GM23248 (cell line): ENCODE measurements at regions not wholly inside any gene's neighbourhood (a gene's known extent, or its start where the extent isn't known, plus 50 kb on each side); places are given as distances from the start of the nearest gene placed in this dataset.
A peak's percentile ranks its signal among the peaks of the same experiment; 100 is the strongest.
"Not testable (repeated sequence)": the region's sequence is repeated elsewhere in the genome, so short reads cannot be mapped to it uniquely, and the experiment has no call there.

Experiments used
- DNase-seq: peaks from one replicate; pipeline ENCODE4 v3.0.0-alpha.2; 2015
- H2AFZ ChIP-seq: fragments of 200-600 bp; sonication (generic); 2 replicates; pipeline ENCODE4 v1.6.1; 2016; ENCODE audit warnings: antibody characterized with exemption
- H3F3A ChIP-seq: fragments of 200-600 bp; sonication (generic); 2 replicates; pipeline ENCODE4 v1.6.1; 2016; ENCODE audit warnings: mild to moderate bottlenecking, antibody characterized with exemption, mixed run types; ENCODE audit not compliant: insufficient read depth
- H3K27ac ChIP-seq: fragments of 200-600 bp; sonication (generic); 2 replicates; pipeline ENCODE4 v1.5.1; 2016; ENCODE audit warnings: mild to moderate bottlenecking
- H3K27me3 ChIP-seq: fragments of 200-600 bp; sonication (generic); replicated peaks from 2 replicates; pipeline ENCODE4 v1.6.1; 2016; ENCODE audit warnings: mild to moderate bottlenecking; ENCODE audit not compliant: insufficient read depth
- H3K36me3 ChIP-seq: fragments of 200-600 bp; sonication (generic); 2 replicates; pipeline ENCODE4 v1.6.1; 2016; ENCODE audit warnings: low read depth, mild to moderate bottlenecking
- H3K4me1 ChIP-seq: fragments of 200-600 bp; sonication (generic); 2 replicates; pipeline ENCODE4 v1.6.1; 2016; ENCODE audit warnings: mild to moderate bottlenecking; ENCODE audit not compliant: insufficient read depth
- H3K4me2 ChIP-seq: fragments of 200-600 bp; sonication (generic); one replicate; pipeline ENCODE4 v1.6.1; 2016; ENCODE audit warnings: mild to moderate bottlenecking; ENCODE audit not compliant: unreplicated experiment
- H3K4me3 ChIP-seq: fragments of 200-600 bp; sonication (generic); 2 replicates; pipeline ENCODE4 v1.5.1; 2016; ENCODE audit warnings: mild to moderate bottlenecking
- H3K79me2 ChIP-seq: fragments of 200-600 bp; sonication (generic); 2 replicates; pipeline ENCODE4 v1.6.1; 2016; ENCODE audit warnings: mild to moderate bottlenecking; ENCODE audit not compliant: insufficient read depth
- H3K9ac ChIP-seq: fragments of 200-600 bp; sonication (generic); 2 replicates; pipeline ENCODE4 v1.6.1; 2016; ENCODE audit warnings: mild to moderate bottlenecking
- H3K9me2 ChIP-seq: fragments of 200-600 bp; sonication (generic); 2 replicates; pipeline ENCODE4 v1.6.1; 2016; ENCODE audit warnings: mixed run types, mild to moderate bottlenecking, moderate library complexity; ENCODE audit not compliant: insufficient read depth
- H3K9me3 ChIP-seq: fragments of 200-600 bp; sonication (generic); one replicate; pipeline ENCODE4 v1.6.1; 2017; ENCODE audit warnings: low read depth
- H4K20me1 ChIP-seq: fragments of 200-600 bp; sonication (generic); 2 replicates; pipeline ENCODE4 v1.6.0; 2016; ENCODE audit not compliant: insufficient read depth
- WGBS, 2 experiments: methylation state at CpG; one replicate each; pipeline ENCODE4 v1.1.6; 2015 to 2017; ENCODE audit warnings: low lambda C conversion rate in 2 of 2, low coverage in 1 of 2; ENCODE audit errors: missing lambda C conversion rate in 2 of 2; 5-methylcytosine and 5-hydroxymethylcytosine counted together
- in situ Hi-C: fragments of 300-500 bp; cut with MboI; formaldehyde crosslinking; loops from 2 replicates; pipeline ENCODE4 v1.15.0; 2020

GRCh38 chr9:63326665-63327064 lies 1958.3 kb downstream of the FOXD4L5 start:
- H3K36me3 ChIP-seq, H2AFZ ChIP-seq, H3K27me3 ChIP-seq, in situ Hi-C loops, H3K4me2 ChIP-seq, H3K4me3 ChIP-seq, H3K9me2 ChIP-seq, H3K9ac ChIP-seq, H4K20me1 ChIP-seq, H3K4me1 ChIP-seq, H3K27ac ChIP-seq, H3K9me3 ChIP-seq, H3K79me2 ChIP-seq, DNase-seq, H3F3A ChIP-seq: not testable (repeated sequence)
- 81 to 86% methylated on average over 8 to 9 of the region's 9 CpGs for WGBS, 2 experiments

GRCh38 chr9:63325696-63326095 lies 1959.3 kb downstream of the FOXD4L5 start:
- H2AFZ ChIP-seq, H3K9ac ChIP-seq, H3K9me2 ChIP-seq, H3K4me2 ChIP-seq, H3F3A ChIP-seq, H4K20me1 ChIP-seq, H3K4me3 ChIP-seq, H3K27ac ChIP-seq, H3K4me1 ChIP-seq, in situ Hi-C loops, H3K9me3 ChIP-seq, H3K36me3 ChIP-seq, H3K79me2 ChIP-seq, H3K27me3 ChIP-seq: not testable (repeated sequence)
- WGBS, 2 experiments: 38 to 46% methylated on average over 5 of the region's 5 CpGs
- DNase-seq: peak; percentile 10

GRCh38 chr9:63318093-63318492 lies 1966.9 kb downstream of the FOXD4L5 start:
- H3K9me2 ChIP-seq: not testable (repeated sequence)

GRCh38 chr9:63315387-63315786 lies 1969.6 kb downstream of the FOXD4L5 start:
- H3F3A ChIP-seq, H3K36me3 ChIP-seq, H3K9ac ChIP-seq, H3K9me3 ChIP-seq, H4K20me1 ChIP-seq, H3K27ac ChIP-seq, H3K4me3 ChIP-seq, H3K9me2 ChIP-seq, H3K4me2 ChIP-seq, H3K27me3 ChIP-seq, DNase-seq, H3K79me2 ChIP-seq, H2AFZ ChIP-seq, in situ Hi-C loops, H3K4me1 ChIP-seq: not testable (repeated sequence)
- 54 to 67% methylated on average over 6 to 7 of the region's 8 CpGs for WGBS, 2 experiments

More at GRCh38 chr9:63318093-63318492, 1966.9 kb downstream of the FOXD4L5 start:
- 83 to 88% methylated on average over 10 of the region's 11 CpGs for WGBS, 2 experiments
- H3K9me3 ChIP-seq, H3K4me1 ChIP-seq, H3K27me3 ChIP-seq, H2AFZ ChIP-seq, H3K9ac ChIP-seq, H3K4me2 ChIP-seq, H3K36me3 ChIP-seq, H3K27ac ChIP-seq, H4K20me1 ChIP-seq, DNase-seq, in situ Hi-C loops, H3K79me2 ChIP-seq, H3K4me3 ChIP-seq, H3F3A ChIP-seq: not testable (repeated sequence)

- H3K4me2 ChIP-seq, H3K9me2 ChIP-seq, H3K27me3 ChIP-seq, H3K79me2 ChIP-seq, H3F3A ChIP-seq, H3K36me3 ChIP-seq, H3K9ac ChIP-seq, H3K4me1 ChIP-seq, H3K4me3 ChIP-seq, DNase-seq, H2AFZ ChIP-seq, H4K20me1 ChIP-seq, H3K27ac ChIP-seq, in situ Hi-C loops, H3K9me3 ChIP-seq: not testable (repeated sequence)
- 84 to 86% methylated on average over 10 to 11 of the region's 14 CpGs for WGBS, 2 experiments
Measured at GRCh38 chr9:63296848-63297247, 1988.2 kb downstream of the FOXD4L5 start.

GRCh38 chr9:63296366-63296765 lies 1988.6 kb downstream of the FOXD4L5 start:
- H3K79me2 ChIP-seq, in situ Hi-C loops, H2AFZ ChIP-seq, H3K27ac ChIP-seq, H3K9me3 ChIP-seq, H3K36me3 ChIP-seq, H3K4me3 ChIP-seq, H3K9me2 ChIP-seq, DNase-seq, H3K4me2 ChIP-seq, H3K9ac ChIP-seq, H3K4me1 ChIP-seq, H4K20me1 ChIP-seq, H3F3A ChIP-seq, H3K27me3 ChIP-seq: not testable (repeated sequence)
- 77 to 80% methylated on average over 6 to 10 of the region's 27 CpGs for WGBS, 2 experiments

GRCh38 chr9:63289971-63290370 lies 1995.0 kb downstream of the FOXD4L5 start:
- H3K79me2 ChIP-seq, H3K36me3 ChIP-seq, H3K9me3 ChIP-seq, H3K4me2 ChIP-seq, H4K20me1 ChIP-seq, H3F3A ChIP-seq, H3K9me2 ChIP-seq, in situ Hi-C loops, H3K9ac ChIP-seq, H3K27ac ChIP-seq, H3K4me1 ChIP-seq, H3K27me3 ChIP-seq, H3K4me3 ChIP-seq, H2AFZ ChIP-seq: not testable (repeated sequence)
- 3 to 9% methylated on average over 1 of the region's 1 CpG for WGBS, 2 experiments
- peak; percentile 0 for DNase-seq
